Stomach (tissue), 8 donors: ENCODE measurements at regions not wholly inside any gene's neighbourhood (a gene's known extent, or its start where the extent isn't known, plus 50 kb on each side); places are given as distances from the start of the nearest gene placed in this dataset.

ENCODE experiments used
- DNase-seq, 2 donors: peaks; one replicate each; pipeline versions ENCODE4 v3.0.0 to v3.0.0-alpha.2; 2013 to 2019
- H3K27ac ChIP-seq, 5 donors: fragments of 200-600 bp in 4 of 5; sonication (generic) in 4 of 5; one replicate each; pipeline ENCODE4 v1.5.1; 2013 to 2019; ENCODE audit warnings: mild to moderate bottlenecking in 1 of 5, moderate library complexity in 1 of 5
- H3K27me3 ChIP-seq, 3 donors: fragments of 200-600 bp; sonication (generic); one replicate each; pipeline ENCODE4 v1.5.1; 2017 to 2019; ENCODE audit warnings: mixed run types in 1 of 3
- H3K36me3 ChIP-seq, 4 donors: fragments of 200-600 bp; sonication (generic); 1 replicate in 3 of 4; 2 replicates in 1 of 4; pipeline ENCODE4 v1.5.1; 2016 to 2019
- H3K4me1 ChIP-seq, 4 donors: fragments of 200-600 bp; sonication (generic); one replicate each; pipeline ENCODE4 v1.5.1; 2016 to 2019
- H3K4me3 ChIP-seq, 4 donors: fragments of 200-600 bp; sonication (generic) in 3 of 4; one replicate each; pipeline ENCODE4 v1.5.1; 2016 to 2019; ENCODE audit warnings: mild to moderate bottlenecking in 1 of 4
- H3K9me3 ChIP-seq, 4 donors: fragments of 200-600 bp; sonication (generic); one replicate each; pipeline ENCODE4 v1.5.1; 2016 to 2019
- EP300 ChIP-seq: sonication (generic); formaldehyde crosslinking; IDR thresholded peaks from one replicate; pipeline ENCODE4 v1.6.1; 2017; ENCODE audit warnings: antibody characterized with exemption
- POLR2A ChIP-seq, 4 donors: fragments of 450-650 bp; IDR thresholded peaks; one replicate each; pipeline ENCODE4 v1.6.1; 2016; ENCODE audit warnings: antibody characterized with exemption in 4 of 4, control low read depth in 2 of 4, mild to moderate bottlenecking in 1 of 4, moderate library complexity in 1 of 4
- POLR2AphosphoS5 ChIP-seq, 3 donors: sonication (generic); formaldehyde crosslinking; IDR thresholded peaks; one replicate each; pipeline ENCODE4 v1.6.1; 2016; ENCODE audit warnings: antibody characterized with exemption in 3 of 3
- WGBS, 5 donors: extraction: QIAGEN DNeasy Blood & Tissue Kit in 3 of 5; methylation state at CpG; one replicate each; pipeline versions ENCODE4 v1.1.5 to v1.1.7; 2013 to 2018; 5-methylcytosine and 5-hydroxymethylcytosine counted together
- intact Hi-C: fragments of 100-400 bp; cut with DNase I; formaldehyde crosslinking; loops from one replicate; pipeline ENCODE4 v1.15.1; 2023; ENCODE audit warnings: low total_unique reads
- TF ChIP-seq, protein P1 (sequence below), 7 experiments: fragments of 450-650 bp in 4 of 7; fragments of 200-600 bp in 3 of 7; sonication (generic) in 3 of 7; IDR thresholded peaks; one replicate each; pipeline ENCODE4 v1.5.1; 2016 to 2019; ENCODE audit warnings: antibody characterized with exemption in 7 of 7, control low read depth in 2 of 7, mild to moderate bottlenecking in 1 of 7
- donor health status: healthy with polysubstance abuse.
- donor health status: Bipolar disorder and iron deficiency.
- donor health status: healthy.

DNA sequence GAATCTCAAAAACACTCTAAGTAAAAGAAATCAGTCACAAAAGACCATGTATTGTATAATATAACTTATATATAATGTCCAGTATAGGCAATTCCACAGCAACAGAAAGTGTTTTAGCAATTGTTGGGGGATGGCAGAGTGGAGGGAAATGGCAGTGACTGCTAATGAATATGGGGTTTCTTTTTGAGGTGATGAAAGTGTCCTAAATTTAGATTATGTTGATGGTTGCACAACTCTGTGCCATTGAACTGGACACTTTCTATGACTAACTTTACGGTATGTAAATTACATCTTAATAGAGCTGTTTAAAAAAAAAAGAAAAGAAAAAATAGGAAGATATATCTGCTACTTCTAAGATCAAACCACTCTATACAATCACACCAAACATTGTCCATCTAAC, 124.9 kb upstream of the ZNF462 start:
- intact Hi-C loops: no loop called here
- no peaks in the 10 kb centered on the region for H3K27me3 ChIP-seq
- 81 to 100% (median 89%) methylated on average over 1 of the region's 1 CpG for WGBS, 5 donors
- TF ChIP-seq, protein P1, sequence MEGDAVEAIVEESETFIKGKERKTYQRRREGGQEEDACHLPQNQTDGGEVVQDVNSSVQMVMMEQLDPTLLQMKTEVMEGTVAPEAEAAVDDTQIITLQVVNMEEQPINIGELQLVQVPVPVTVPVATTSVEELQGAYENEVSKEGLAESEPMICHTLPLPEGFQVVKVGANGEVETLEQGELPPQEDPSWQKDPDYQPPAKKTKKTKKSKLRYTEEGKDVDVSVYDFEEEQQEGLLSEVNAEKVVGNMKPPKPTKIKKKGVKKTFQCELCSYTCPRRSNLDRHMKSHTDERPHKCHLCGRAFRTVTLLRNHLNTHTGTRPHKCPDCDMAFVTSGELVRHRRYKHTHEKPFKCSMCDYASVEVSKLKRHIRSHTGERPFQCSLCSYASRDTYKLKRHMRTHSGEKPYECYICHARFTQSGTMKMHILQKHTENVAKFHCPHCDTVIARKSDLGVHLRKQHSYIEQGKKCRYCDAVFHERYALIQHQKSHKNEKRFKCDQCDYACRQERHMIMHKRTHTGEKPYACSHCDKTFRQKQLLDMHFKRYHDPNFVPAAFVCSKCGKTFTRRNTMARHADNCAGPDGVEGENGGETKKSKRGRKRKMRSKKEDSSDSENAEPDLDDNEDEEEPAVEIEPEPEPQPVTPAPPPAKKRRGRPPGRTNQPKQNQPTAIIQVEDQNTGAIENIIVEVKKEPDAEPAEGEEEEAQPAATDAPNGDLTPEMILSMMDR (IDR thresholded peaks at IDR 0.05): no peak
- TF ChIP-seq POLR2AphosphoS5 (IDR thresholded peaks at IDR 0.05) (no peak), POLR2A (IDR thresholded peaks at IDR 0.05) (no peak), EP300 (no peak)
- H3K4me3 ChIP-seq: no peak overlapping the region
- H3K36me3 ChIP-seq: no peaks in the 10 kb centered on the region
- DNase-seq: no peak
- no peaks in the 10 kb centered on the region for H3K4me1 ChIP-seq
- no peak overlapping the region for H3K27ac ChIP-seq
- no peaks in the 10 kb centered on the region for H3K9me3 ChIP-seq

DNA sequence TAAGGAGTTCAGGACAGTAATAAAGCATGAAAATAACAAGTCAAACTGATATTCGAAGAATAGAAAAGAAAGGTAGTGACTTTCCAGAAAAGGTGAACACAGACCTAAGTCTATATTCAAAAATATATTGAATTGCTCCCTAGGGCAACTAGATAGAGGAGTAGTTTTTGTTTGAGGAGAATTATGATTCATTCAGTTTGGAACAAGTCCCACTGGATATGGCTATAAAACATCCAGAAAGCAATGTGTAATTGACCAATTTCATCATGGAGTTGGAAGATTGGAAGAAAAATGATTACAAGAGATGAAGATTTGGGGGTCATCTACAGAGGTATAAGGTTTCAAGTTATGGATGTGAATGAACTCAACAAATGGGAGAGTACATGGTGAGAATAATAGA, 117.5 kb upstream of the ZNF462 start:
- Histone ChIP-seq H3K4me3 (no peak overlapping the region), H3K27ac (no peak overlapping the region), H3K36me3 (no peaks in the 10 kb centered on the region), H3K9me3 (no peaks in the 10 kb centered on the region), H3K4me1 (peaks cover 0 to 6% (median 0%) of the 10 kb centered on the region in 4 donors), H3K27me3 (no peaks in the 10 kb centered on the region)
- TF ChIP-seq POLR2AphosphoS5 (IDR thresholded peaks at IDR 0.05) (no peak), POLR2A (IDR thresholded peaks at IDR 0.05) (no peak), EP300 (no peak)
- TF ChIP-seq, protein P1 (IDR thresholded peaks at IDR 0.05): no peak
- intact Hi-C loops: no loop called here
- WGBS, 5 donors: 78 to 95% (median 81%) methylated on average over 1 of the region's 1 CpG
- DNase-seq: no peak

DNA sequence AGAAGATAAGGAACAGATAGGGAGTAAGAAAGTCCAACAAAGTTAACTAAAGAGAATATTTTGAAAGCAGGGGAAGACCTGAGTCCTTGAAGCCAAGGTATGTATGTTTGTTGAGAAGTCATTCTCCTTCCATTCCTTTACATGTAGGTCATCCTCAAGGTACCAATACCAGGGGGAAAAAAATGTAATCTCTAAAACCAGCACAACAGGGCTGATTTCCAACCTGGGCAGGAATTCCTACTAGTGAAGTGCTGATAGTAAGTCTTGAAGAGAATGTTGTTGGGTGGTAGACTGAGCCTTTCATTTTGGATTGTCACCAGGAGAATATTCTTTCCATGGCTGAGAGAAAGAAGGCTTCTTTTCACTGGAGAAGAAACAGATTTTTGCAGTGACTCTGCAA, 117.1 kb upstream of the ZNF462 start:
- intact Hi-C loops: no loop called here
- Histone ChIP-seq H3K27me3 (no peaks in the 10 kb centered on the region), H3K27ac (no peak overlapping the region), H3K4me1 (peaks cover 0 to 6% (median 0%) of the 10 kb centered on the region in 4 donors), H3K9me3 (no peaks in the 10 kb centered on the region), H3K36me3 (no peaks in the 10 kb centered on the region), H3K4me3 (no peak overlapping the region)
- no peak for DNase-seq
- TF ChIP-seq POLR2AphosphoS5 (IDR thresholded peaks at IDR 0.05) (no peak), POLR2A (IDR thresholded peaks at IDR 0.05) (no peak), EP300 (no peak)
- TF ChIP-seq, protein P1 (IDR thresholded peaks at IDR 0.05): no peak

DNA sequence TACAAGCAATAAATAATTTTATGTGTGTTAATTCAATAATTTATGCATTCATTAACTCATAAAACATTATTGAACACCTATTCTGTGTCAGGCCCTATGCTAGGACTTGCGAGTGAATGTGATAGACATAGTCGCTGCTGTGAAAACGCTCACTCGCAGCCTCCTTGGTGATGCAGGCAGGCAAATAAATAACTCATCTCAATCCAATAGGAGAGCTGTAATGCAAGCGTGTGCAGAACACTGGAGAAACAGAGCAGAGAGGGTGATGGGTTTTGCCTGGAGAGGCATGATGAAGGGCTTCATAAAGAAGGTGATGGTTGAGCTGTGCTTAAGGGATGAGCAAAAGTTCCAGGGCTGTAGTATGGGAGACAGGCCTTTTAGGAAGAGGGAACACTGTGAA, 111.3 kb upstream of the ZNF462 start:
- Histone ChIP-seq H3K4me1 (peaks cover 0 to 14% (median 6%) of the 10 kb centered on the region in 4 donors), H3K27ac (no peak overlapping the region)
- intact Hi-C loops: no loop called here

DNA sequence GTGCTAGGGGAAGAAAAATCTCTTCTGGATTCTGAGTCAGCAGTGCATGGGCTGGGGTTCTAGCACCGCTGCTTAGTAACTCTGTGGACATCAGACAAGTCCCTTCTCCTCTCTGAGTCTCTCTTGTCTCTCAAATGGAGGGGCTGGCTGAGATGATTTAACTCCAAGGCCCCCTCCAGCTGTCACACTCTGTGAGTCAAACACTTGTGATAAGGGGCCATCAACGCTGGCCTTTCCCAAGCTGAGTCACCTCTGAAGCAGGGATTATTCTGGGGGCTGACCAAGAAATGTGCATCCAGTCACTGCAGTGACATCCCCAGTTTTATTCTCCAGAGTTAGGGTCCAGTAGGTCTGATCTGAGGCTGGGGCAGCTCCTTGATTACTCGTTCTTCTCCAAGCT, 110.4 kb upstream of the ZNF462 start:
- no peaks in the 10 kb centered on the region for H3K27me3 ChIP-seq
- 51 to 63% (median 57%) methylated on average over 3 of the region's 3 CpGs for WGBS, 5 donors
- no peak overlapping the region for H3K4me3 ChIP-seq
- TF ChIP-seq EP300: no peak
- TF ChIP-seq, protein P1 (IDR thresholded peaks at IDR 0.05): no peak
- TF ChIP-seq POLR2AphosphoS5 (IDR thresholded peaks at IDR 0.05): no peak
- TF ChIP-seq POLR2A (IDR thresholded peaks at IDR 0.05): no peak
- H3K9me3 ChIP-seq: no peaks in the 10 kb centered on the region
- intact Hi-C loops: no loop called here
- no peak overlapping the region for H3K27ac ChIP-seq
- H3K36me3 ChIP-seq: no peaks in the 10 kb centered on the region
- H3K4me1 ChIP-seq: peaks cover 0 to 17% (median 6%) of the 10 kb centered on the region in 4 donors
- DNase-seq: no peak

More for the DNA sequence above, 111.3 kb upstream of the ZNF462 start:
- TF ChIP-seq EP300 (no peak), POLR2A (IDR thresholded peaks at IDR 0.05) (no peak), POLR2AphosphoS5 (IDR thresholded peaks at IDR 0.05) (no peak)
- WGBS, 5 donors: 79 to 89% (median 86%) methylated on average over 5 of the region's 5 CpGs
- no peaks in the 10 kb centered on the region for H3K9me3 ChIP-seq
- H3K4me3 ChIP-seq: no peak overlapping the region
- no peaks in the 10 kb centered on the region for H3K27me3 ChIP-seq
- no peaks in the 10 kb centered on the region for H3K36me3 ChIP-seq
- DNase-seq: no peak
